Thyroid gland (tissue), 4 donors: ENCODE measurements at regions not wholly inside any gene's neighbourhood (a gene's known extent, or its start where the extent isn't known, plus 50 kb on each side); places are given as distances from the start of the nearest gene placed in this dataset.

ENCODE experiments used
- DNase-seq, 2 donors: peaks; one replicate each; pipeline ENCODE4 v3.0.0-alpha.2; 2019
- H3K27ac ChIP-seq, 3 donors: fragments of 200-600 bp; sonication (generic); 1 replicate in 2 of 3; 2 replicates in 1 of 3; pipeline ENCODE4 v1.5.1; 2016 to 2019; ENCODE audit warnings: mild to moderate bottlenecking in 1 of 3, moderate library complexity in 1 of 3
- H3K27me3 ChIP-seq: fragments of 200-600 bp; sonication (generic); one replicate; pipeline ENCODE4 v1.5.1; 2019
- H3K36me3 ChIP-seq, 2 donors: fragments of 200-600 bp; sonication (generic); one replicate each; pipeline ENCODE4 v1.5.1; 2016 to 2019
- H3K4me1 ChIP-seq, 2 donors: fragments of 200-600 bp; sonication (generic); one replicate each; pipeline ENCODE4 v1.5.1; 2017 to 2019
- H3K4me3 ChIP-seq, 3 donors: fragments of 200-600 bp; sonication (generic); replicated peaks in 1 of 3; 1 replicate in 2 of 3; 2 replicates in 1 of 3; pipeline ENCODE4 v1.5.1; 2016; ENCODE audit warnings: mild to moderate bottlenecking in 1 of 3
- H3K9me3 ChIP-seq: fragments of 200-600 bp; sonication (generic); one replicate; pipeline ENCODE4 v1.5.1; 2017
- POLR2A ChIP-seq, 2 donors: fragments of 450-650 bp; IDR thresholded peaks; one replicate each; pipeline ENCODE4 v1.6.1; 2017; ENCODE audit warnings: antibody characterized with exemption in 2 of 2, mild to moderate bottlenecking in 2 of 2, moderate library complexity in 1 of 2
- whole genome bisulfite sequencing, 2 donors: methylation state at CpG; one replicate each; pipeline ENCODE4 v1.1.5; 2017; 5-methylcytosine and 5-hydroxymethylcytosine counted together
- intact Hi-C: fragments of 100-400 bp; cut with DNase I; formaldehyde crosslinking; loops from one replicate; pipeline ENCODE4 v1.15.1; 2023
- TF ChIP-seq, protein P1 (sequence below), 6 experiments: fragments of 200-600 bp in 3 of 6; fragments of 450-650 bp in 3 of 6; sonication (generic) in 3 of 6; IDR thresholded peaks; one replicate each; pipeline ENCODE4 v1.5.1; 2016 to 2019; ENCODE audit warnings: antibody characterized with exemption in 6 of 6, mild to moderate bottlenecking in 2 of 6, inconsistent platforms in 1 of 6, moderate library complexity in 1 of 6

- Histone ChIP-seq H3K4me3 (no peak overlapping the region), H3K4me1 (peaks cover 3 to 7% of the 10 kb centered on the region in 2 donors), H3K36me3 (no peaks in the 10 kb centered on the region), H3K9me3 (no peaks in the 10 kb centered on the region), H3K27me3 (no peaks in the 10 kb centered on the region), H3K27ac (no peak overlapping the region)
- WGBS, 2 donors, result 27 to 29% methylated on average over 8 of the region's 8 CpGs
- intact Hi-C loops, result loop anchor here (5.0 kb wide), 2 partner anchors 146 to 161 kb away; no protein-coding TSS in a partner anchor
- TF ChIP-seq, protein P1, sequence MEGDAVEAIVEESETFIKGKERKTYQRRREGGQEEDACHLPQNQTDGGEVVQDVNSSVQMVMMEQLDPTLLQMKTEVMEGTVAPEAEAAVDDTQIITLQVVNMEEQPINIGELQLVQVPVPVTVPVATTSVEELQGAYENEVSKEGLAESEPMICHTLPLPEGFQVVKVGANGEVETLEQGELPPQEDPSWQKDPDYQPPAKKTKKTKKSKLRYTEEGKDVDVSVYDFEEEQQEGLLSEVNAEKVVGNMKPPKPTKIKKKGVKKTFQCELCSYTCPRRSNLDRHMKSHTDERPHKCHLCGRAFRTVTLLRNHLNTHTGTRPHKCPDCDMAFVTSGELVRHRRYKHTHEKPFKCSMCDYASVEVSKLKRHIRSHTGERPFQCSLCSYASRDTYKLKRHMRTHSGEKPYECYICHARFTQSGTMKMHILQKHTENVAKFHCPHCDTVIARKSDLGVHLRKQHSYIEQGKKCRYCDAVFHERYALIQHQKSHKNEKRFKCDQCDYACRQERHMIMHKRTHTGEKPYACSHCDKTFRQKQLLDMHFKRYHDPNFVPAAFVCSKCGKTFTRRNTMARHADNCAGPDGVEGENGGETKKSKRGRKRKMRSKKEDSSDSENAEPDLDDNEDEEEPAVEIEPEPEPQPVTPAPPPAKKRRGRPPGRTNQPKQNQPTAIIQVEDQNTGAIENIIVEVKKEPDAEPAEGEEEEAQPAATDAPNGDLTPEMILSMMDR (IDR thresholded peaks at IDR 0.05), result peak; percentile 48 to 96 (median 76)
- TF ChIP-seq POLR2A (IDR thresholded peaks at IDR 0.05), result no peak
- peak; percentile 74 to 80 for DNase-seq
Observed at GRCh38 chr1:43073490-43074230, 98.4 kb downstream of the EBNA1BP2 start.

DNA sequence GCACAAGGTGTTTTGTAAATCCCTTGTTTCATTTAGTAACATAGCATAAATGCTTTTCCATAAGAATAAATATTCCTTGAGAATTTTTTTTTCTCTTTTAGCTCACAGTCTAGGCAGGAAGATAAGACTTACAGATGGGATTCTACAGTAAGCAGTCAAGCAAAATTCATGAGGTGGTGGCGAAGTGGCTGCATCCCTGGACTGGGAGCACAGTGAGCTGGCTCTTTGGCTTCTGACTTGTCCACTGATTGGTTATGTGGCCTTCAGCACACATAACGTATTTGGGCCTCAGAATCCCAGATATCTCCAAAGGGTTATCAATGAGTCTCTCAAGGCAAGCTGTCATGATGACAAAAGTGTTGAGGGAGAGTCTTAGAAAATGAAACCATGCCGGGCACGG lies 99.8 kb downstream of the EBNA1BP2 start:
- intact Hi-C loops, result loop anchor here (5.0 kb wide), 2 partner anchors 145 to 160 kb away; no protein-coding TSS in a partner anchor
- 91 to 96% methylated on average over 4 of the region's 4 CpGs for WGBS, 2 donors
- no peak overlapping the region for H3K4me3 ChIP-seq
- H3K9me3 ChIP-seq, result no peaks in the 10 kb centered on the region
- no peak for DNase-seq
- no peaks in the 10 kb centered on the region for H3K36me3 ChIP-seq
- no peaks in the 10 kb centered on the region for H3K27me3 ChIP-seq
- peaks cover 3 to 16% of the 10 kb centered on the region in 2 donors for H3K4me1 ChIP-seq
- TF ChIP-seq POLR2A (IDR thresholded peaks at IDR 0.05), result no peak
- TF ChIP-seq, protein P1 (IDR thresholded peaks at IDR 0.05), result no peak
- no peak overlapping the region for H3K27ac ChIP-seq

GRCh38 chr1:43071241-43071640 lies 100.8 kb downstream of the EBNA1BP2 start:
- TF ChIP-seq, protein P1 (IDR thresholded peaks at IDR 0.05), result no peak
- no peak for TF ChIP-seq POLR2A (IDR thresholded peaks at IDR 0.05)
- H3K4me3 ChIP-seq, result no peak overlapping the region
- intact Hi-C loops, result loop anchor here (5.0 kb wide), 2 partner anchors 144 to 159 kb away; no protein-coding TSS in a partner anchor
- H3K27ac ChIP-seq, result no peak overlapping the region
- WGBS, 2 donors, result 82 to 85% methylated on average over 2 of the region's 2 CpGs
- no peak for DNase-seq
- H3K9me3 ChIP-seq, result no peaks in the 10 kb centered on the region
- H3K4me1 ChIP-seq, result peaks cover 3 to 16% of the 10 kb centered on the region in 2 donors
- no peaks in the 10 kb centered on the region for H3K36me3 ChIP-seq
- H3K27me3 ChIP-seq, result no peaks in the 10 kb centered on the region

DNA sequence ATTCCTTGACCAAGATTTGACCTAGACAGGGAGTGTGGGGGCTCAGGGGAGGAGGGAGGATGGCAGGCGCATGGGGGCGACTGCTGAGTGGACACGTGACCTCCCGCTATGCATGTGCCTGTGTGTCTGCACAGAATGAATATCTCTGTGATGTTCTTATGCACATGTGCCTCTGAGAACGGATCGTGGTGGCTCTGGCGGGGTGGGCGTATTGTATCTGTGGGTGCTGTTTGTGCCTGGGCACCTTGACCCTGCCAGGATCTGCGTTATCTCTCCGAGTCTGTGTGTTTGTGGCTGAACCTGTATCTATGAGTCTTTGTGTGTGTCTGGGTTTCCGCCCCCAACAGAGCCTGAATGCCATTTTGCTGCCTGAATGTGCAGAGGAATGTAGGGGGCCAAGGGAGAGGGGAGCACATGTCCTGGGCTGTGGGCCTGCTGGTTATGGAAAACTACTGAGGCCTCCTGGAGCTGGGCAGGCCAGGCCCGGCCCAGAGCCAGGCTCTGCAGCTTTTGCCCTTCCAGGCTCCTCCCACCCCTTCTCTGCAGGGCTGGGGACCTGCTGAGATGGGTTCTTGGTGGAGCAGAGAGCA lies 102.5 kb downstream of the EBNA1BP2 start:
- no peak overlapping the region for H3K4me3 ChIP-seq
- peaks cover 3 to 16% of the 10 kb centered on the region in 2 donors for H3K4me1 ChIP-seq
- no peaks in the 10 kb centered on the region for H3K9me3 ChIP-seq
- 91 to 92% methylated on average over 10 to 11 of the region's 12 CpGs for WGBS, 2 donors
- peak; percentile 63 to 73 for DNase-seq
- no peaks in the 10 kb centered on the region for H3K27me3 ChIP-seq
- intact Hi-C loops, result loop anchor here (5.0 kb wide), 2 partner anchors 142 to 157 kb away; no protein-coding TSS in a partner anchor
- no peak overlapping the region for H3K27ac ChIP-seq
- no peaks in the 10 kb centered on the region for H3K36me3 ChIP-seq
- TF ChIP-seq, protein P1 (IDR thresholded peaks at IDR 0.05), result no peak
- TF ChIP-seq POLR2A (IDR thresholded peaks at IDR 0.05), result no peak

DNA sequence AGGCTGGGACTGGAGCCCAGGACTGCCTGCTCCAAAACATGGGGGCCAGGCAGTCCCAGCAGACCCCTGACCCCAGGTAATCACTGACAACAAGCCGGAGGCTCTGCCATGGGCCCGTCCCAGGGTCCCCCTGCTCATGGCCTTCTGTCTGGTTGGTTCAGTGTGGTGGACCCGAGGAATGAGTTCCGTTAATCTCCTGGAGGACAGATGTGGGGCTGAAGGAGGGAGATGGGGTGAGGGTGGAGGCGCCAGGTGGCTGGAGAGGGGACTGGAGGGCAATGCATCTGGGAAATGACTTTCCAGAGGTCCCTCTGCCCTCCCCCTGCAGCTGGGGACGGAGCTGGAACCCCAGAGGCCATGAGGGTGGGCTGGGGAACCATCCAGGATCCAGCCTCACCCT lies 103.2 kb downstream of the EBNA1BP2 start:
- H3K9me3 ChIP-seq, result no peaks in the 10 kb centered on the region
- TF ChIP-seq POLR2A (IDR thresholded peaks at IDR 0.05), result no peak
- TF ChIP-seq, protein P1 (IDR thresholded peaks at IDR 0.05), result no peak
- intact Hi-C loops, result no loop called here
- no peak overlapping the region for H3K27ac ChIP-seq
- no peak for DNase-seq
- H3K27me3 ChIP-seq, result no peaks in the 10 kb centered on the region
- H3K36me3 ChIP-seq, result no peaks in the 10 kb centered on the region
- H3K4me1 ChIP-seq, result peaks cover 3 to 16% of the 10 kb centered on the region in 2 donors
- H3K4me3 ChIP-seq, result no peak overlapping the region
- WGBS, 2 donors, result 97 to 100% methylated on average over 6 of the region's 6 CpGs
